ENCODE measurements at regions not wholly inside any gene's neighbourhood (a gene's known extent, or its start where the extent isn't known, plus 50 kb on each side); places are given as distances from the start of the nearest gene placed in this dataset.
"Not testable (repeated sequence)": the region's sequence is repeated elsewhere in the genome, so short reads cannot be mapped to it uniquely, and the experiment has no call there.

DNA sequence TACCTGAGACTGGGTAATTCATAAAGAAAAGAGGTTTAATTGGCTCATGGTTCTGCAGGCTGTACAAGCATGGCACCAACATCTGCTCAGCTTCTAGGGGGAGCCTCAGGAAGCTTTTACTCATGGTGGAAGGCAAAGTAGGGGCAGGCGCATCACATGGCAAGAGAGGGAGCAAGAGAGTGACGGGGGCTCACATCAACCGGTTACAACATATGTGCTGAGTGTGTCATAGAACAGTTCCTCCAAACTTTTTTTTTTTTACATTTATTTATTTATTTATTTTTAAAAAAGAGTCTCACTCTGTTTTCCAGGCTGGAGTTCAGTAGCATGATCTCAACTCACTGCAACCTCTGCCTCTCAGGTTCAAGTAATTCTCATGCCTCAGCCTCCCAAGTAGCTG, 143.8 kb downstream of the SMIM20 start:
- TF ChIP-seq TAF1 (IDR thresholded peaks at IDR 0.05; ENCODE audit: low read depth, low read length); RNF2 (IDR thresholded peaks at IDR 0.05; ENCODE audit: borderline replicate concordance, low read depth, low read length, missing control alignments, poor library complexity, severe bottlenecking); SP1 (IDR thresholded peaks at IDR 0.05; ENCODE audit: low read depth, low read length); POLR2A (IDR thresholded peaks at IDR 0.05; ENCODE audit: control extremely low read depth in 1 of 2, low read depth in 2 of 2, low read length in 2 of 2); CREB1 (IDR thresholded peaks at IDR 0.05); ZNF274 (IDR thresholded peaks at IDR 0.05; ENCODE audit: borderline replicate concordance, extremely low read depth, low read length); EP300 (IDR thresholded peaks at IDR 0.05; ENCODE audit: borderline replicate concordance in 1 of 2, low read depth in 2 of 2, low read length in 2 of 2); CBX8 (IDR thresholded peaks at IDR 0.05; ENCODE audit: borderline replicate concordance, low read depth, low read length); CEBPB (IDR thresholded peaks at IDR 0.05; ENCODE audit: low read depth, low read length); TAF7 (optimal IDR thresholded peaks at IDR 0.05; ENCODE audit: borderline replicate concordance, low read depth, low read length); ATF3 (IDR thresholded peaks at IDR 0.05; ENCODE audit: insufficient read depth, low read depth, low read length): not testable (repeated sequence)
- TF ChIP-seq, protein P1, sequence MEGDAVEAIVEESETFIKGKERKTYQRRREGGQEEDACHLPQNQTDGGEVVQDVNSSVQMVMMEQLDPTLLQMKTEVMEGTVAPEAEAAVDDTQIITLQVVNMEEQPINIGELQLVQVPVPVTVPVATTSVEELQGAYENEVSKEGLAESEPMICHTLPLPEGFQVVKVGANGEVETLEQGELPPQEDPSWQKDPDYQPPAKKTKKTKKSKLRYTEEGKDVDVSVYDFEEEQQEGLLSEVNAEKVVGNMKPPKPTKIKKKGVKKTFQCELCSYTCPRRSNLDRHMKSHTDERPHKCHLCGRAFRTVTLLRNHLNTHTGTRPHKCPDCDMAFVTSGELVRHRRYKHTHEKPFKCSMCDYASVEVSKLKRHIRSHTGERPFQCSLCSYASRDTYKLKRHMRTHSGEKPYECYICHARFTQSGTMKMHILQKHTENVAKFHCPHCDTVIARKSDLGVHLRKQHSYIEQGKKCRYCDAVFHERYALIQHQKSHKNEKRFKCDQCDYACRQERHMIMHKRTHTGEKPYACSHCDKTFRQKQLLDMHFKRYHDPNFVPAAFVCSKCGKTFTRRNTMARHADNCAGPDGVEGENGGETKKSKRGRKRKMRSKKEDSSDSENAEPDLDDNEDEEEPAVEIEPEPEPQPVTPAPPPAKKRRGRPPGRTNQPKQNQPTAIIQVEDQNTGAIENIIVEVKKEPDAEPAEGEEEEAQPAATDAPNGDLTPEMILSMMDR (IDR thresholded peaks at IDR 0.05; ENCODE audit: control extremely low read depth in 1 of 3, insufficient read depth in 1 of 3, low read depth in 1 of 3, low read length in 3 of 3): not testable (repeated sequence)
- TF ChIP-seq, protein P2, sequence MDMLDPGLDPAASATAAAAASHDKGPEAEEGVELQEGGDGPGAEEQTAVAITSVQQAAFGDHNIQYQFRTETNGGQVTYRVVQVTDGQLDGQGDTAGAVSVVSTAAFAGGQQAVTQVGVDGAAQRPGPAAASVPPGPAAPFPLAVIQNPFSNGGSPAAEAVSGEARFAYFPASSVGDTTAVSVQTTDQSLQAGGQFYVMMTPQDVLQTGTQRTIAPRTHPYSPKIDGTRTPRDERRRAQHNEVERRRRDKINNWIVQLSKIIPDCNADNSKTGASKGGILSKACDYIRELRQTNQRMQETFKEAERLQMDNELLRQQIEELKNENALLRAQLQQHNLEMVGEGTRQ (IDR thresholded peaks at IDR 0.05; ENCODE audit: low read length): not testable (repeated sequence)

All from H1 (cell line).